ENCODE measurements at regions not wholly inside any gene's neighbourhood (a gene's known extent, or its start where the extent isn't known, plus 50 kb on each side); places are given as distances from the start of the nearest gene placed in this dataset.

DNA sequence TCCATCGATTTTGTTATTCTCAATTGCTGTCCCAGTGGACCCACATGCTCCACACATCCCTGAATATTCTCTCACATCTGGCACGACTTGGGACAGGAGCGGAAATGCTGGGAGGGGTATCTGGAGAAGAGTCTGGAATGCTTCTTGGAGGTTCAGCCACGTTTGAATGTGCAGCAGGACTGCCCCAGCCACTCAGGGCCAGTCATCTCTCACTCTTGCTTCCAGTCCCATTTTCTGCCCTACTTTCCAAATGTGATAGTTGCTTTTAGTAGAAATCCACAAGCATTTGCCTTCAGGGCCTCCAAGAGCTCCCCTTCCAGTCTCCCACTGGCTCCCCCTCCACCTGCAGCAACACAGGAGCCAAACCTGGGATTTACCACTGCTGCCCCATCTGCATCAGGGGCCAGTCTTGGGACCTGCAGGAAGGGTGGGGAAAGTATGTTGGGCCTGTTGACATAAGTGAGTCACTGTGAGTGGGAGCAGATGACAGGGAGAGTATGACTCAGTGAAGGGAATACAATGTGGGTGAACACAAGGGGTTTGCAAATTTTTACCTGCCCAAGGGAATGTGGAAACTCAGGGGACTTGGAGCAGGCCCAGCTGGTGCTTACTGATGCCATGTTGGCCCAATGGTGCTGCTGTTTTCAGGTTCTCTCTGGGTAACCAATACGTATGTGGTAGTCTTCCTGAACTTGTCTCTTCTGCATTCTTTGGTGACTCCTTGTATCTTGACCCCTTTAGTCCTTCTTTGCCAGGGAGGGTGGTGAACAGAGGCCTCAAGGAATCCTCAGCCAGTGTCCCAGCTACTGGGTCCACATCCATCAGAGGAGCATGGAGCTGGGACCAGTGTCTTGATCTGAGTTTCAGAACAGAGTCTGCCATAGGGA, 78.8 kb upstream of the CRHR1 start:
- FAIRE-seq (peak; percentile 73), DNase-seq (ENCODE audit: insufficient read length, low spot score) (peak; percentile 61)

DNA sequence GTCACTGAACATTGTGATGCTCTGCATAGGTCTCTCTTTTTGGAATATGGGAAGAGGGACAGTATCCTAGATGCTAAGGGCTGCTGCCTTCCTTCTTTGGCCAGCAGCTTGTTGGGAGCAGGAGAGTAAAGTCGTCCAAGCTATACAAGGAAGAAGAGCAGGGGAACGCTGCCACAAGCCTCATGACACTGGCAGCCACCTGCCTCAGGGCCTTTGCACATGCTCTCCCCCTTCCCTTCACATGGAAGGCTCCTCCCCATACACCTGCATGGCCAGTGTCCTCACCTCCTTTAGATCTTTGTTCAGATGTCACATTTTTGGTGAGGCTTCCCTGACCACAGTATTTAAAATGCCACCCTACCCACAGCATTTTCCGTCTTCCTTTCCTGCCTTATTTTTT, 78.1 kb upstream of the CRHR1 start:
- DNase-seq (ENCODE audit: insufficient read length, low spot score) (no peak), FAIRE-seq (no peak)

DNA sequence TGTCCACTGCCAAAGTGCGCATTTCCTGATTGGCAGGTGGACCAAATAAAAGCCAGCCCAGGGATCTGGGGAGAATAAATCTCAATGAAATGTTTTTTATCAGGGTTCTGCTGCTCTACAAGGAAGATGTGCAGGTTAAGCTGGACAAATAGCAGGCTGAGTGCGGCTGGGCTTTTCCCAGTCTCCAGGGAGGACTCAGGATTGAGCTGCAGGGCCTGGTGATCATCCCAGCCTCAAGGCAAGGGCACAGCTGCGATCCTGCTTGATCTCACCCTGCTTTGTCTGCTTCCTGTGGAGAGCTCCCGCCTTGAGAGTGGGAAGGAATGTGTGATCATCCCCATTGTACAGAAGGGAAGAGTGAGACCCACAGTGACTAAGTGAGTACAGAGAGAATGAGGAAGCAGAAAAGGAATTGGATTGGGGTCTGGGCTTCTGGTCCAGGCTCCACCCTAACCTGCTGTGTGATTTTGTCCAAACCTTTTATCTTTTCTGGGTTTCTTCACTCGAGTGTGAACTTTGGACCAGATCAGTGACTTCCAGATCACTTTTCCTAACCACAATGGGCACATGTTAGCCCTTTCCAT, 75.3 kb upstream of the CRHR1 start:
- FAIRE-seq (no peak), DNase-seq (ENCODE audit: insufficient read length, low spot score) (no peak)

DNA sequence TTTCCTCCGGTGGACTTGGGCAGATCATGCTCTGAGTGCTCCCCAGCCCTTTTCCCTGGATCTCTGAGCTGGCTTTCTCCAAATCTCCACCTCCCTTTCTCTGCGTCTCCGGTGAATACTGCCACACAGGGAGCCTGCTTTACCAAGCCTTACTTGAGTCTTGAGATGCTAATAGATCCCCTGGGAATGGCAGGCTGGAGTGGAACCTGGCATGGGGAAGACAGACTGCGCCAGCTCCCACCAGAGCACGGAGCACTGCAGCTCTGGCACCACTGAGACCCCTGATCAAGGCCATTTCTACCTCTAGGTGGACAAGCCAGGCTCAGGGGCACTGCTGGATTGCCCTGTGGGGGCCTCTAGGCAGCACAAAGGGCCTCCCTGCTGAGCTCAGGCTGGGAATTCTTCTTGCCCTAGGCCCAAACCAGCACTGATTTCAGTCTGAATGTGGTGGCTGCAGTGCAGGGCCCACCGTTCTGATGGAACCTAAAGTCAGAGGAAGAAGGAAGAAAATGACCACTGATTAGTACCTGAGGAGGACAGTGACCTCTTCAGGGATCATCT, 74.3 kb upstream of the CRHR1 start:
- DNase-seq (ENCODE audit: insufficient read length, low spot score) (no peak), FAIRE-seq (no peak)

DNA sequence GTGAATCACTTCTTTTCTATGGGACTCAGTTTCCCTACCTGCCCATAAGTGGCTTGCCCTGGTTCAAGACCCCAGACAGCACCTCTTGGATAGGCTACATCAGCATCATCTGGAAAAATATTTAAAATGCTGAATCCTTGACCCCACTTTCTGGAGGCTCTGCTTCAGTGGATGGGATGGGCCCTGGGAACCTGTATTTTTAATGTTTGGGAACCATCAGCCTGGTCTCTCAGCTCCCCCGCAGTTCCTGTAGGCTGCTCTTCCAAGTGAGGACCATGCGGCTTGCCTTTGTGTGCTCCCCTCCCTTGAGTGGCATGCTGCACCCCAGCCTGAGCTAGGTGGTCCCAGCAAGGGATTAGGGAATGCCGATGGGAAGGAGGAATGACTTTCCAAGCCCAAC, 68.3 kb upstream of the CRHR1 start:
- FAIRE-seq (no peak), DNase-seq (ENCODE audit: insufficient read length, low spot score) (no peak)

DNA sequence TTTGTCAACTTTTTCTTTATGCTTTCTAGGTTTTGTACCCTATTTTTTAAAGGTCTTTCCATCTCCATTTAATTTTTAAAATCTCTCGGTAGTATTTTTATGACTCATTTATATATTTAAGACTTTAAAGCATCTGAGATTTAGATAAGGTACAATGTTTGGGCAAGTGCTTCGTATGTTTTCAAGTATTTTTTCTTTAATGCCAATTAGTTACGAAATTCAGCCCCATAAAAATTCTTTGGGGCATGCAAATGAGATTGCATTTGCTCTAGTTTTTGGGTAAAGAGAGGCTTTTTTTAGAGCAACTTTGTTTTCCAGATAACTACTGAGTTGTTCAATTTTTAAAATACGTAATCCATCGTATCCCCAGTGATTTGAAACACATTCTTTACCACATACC, 65.3 kb upstream of the CRHR1 start:
- DNase-seq (ENCODE audit: insufficient read length, low spot score) (no peak), FAIRE-seq (no peak)

DNA sequence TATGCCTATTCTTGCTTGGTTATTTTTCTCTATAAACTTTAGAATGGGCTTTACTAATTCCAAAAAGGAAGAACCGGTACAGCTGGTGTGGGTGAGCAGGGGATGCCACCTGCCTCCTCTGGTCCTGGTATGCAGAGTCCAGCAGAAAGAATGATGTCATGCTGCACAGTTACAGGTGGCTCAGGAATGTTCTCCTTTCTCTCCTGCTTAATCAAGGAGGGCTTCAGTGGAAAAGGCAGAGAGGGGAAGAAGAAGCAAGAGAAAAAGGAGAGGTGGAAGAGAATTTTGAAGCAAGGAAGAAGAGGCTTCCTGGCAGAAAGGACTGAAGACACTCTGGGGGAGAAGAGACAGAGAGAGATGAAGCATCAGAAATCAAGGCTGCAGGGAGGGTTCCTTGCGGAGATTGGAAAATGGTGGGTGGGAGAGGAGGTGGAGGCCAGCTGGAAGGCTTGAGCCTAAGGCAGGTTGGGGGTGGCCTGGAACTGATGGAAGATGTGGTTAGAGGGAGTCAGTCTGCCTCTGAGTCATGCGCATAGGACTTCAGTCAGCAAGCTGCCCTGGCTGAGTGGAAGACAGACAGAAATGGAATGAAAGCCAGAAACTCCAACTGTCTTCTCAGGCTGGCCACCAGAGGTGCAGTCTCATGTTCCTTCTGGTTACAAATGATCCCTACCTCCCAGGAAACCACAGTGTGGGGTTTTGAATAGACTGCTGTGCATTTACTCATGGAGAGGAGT, 64.6 kb upstream of the CRHR1 start:
- DNase-seq (ENCODE audit: insufficient read length, low spot score) = peak; percentile 91
- FAIRE-seq = peak; percentile 98

DNA sequence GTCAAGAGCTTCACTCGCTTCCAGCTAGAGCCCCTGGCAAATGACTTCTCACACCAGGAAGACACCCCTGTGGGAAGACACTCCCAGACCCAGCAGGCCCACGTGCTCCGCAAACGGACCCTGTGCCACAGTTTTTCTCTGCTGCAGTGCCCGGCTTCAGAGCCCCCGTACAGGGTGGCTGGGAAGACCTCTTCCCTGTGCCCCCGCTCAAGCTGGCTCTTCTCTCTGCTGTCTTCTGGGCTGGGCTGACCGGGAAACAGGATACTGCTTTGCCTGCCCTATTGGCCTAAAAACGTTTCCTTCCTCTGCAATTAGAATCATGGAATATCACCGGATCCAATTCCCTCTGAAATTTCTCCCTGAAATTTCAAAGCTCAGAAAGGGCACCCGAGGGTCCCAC, 63.7 kb upstream of the CRHR1 start:
- FAIRE-seq (no peak), DNase-seq (ENCODE audit: insufficient read length, low spot score) (no peak)

DNA sequence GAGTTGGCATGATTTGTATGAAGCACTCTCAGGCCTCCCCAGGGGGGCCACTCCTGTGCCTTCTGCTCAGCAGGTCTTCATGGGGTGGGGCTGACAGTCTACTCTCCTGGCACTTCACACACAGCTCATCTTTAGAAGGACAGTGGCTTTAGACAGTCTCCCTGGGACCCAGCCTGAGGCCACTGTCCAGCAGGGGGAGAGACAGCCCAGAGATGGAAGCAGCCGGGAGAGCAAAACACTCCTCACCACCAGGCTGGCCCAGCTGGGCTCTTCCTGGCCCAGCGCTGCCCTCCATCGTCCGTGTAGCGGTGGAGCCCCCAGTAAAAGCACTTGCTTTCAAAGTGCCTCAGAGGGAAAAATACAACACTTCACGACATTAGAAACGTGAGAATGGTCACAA, 62.0 kb upstream of the CRHR1 start:
- peak; percentile 80 for DNase-seq (ENCODE audit: insufficient read length, low spot score)

DNA sequence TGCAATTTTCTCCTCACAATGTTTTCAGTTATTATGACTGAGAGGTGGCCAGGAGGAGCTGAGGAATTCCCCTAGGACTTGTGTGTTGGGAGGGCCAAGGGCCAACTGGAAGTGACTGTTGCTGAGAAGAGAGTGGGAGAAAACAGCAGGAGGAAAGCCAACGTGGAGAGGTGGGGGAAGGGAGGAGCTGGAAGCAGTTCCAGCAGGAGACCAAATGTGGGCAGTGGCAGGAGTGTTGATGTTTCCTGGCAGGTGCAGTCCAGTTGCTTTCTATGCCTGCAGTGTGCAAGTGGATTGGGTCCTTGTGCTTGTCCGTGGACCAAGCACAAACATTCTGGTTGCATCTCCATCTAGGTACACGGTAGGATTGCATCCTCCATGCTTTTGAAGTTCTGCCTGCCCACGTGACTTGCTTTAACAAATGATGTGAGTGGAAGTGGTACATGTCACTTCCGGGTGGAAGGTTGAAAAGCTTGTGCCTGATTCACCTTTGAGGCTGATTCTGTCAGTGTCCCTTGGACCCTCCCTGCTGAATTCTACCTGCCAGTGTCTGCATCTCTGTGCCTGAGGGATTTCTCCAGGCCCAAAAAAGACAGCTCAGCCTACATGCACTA, 54.7 kb upstream of the CRHR1 start:
- DNase-seq (ENCODE audit: insufficient read length, low spot score) = no peak
- peak; percentile 31 for FAIRE-seq

More for the DNA sequence above, 62.0 kb upstream of the CRHR1 start:
- peak; percentile 36 for FAIRE-seq

DNA sequence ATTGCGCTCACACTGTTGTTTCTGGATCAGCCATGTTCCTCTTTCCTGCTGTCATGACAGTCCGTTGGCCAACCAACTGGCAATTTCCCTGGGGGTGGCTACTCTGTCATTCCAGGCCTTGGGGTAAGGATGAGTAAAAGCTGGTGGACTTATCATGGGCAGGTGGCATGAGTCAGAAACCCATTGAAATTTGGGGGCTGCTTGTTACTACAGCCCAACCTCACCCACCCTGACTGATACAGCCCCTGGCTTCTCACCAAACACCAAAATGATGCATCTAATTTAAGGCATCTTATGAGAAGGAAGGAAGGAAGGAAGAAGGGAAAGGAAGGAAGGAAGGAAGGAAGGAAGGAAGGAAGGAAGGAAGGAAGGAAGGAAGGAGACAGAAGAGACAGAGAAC, 53.9 kb upstream of the CRHR1 start:
- no peak for DNase-seq (ENCODE audit: insufficient read length, low spot score)
- FAIRE-seq = no peak

DNA sequence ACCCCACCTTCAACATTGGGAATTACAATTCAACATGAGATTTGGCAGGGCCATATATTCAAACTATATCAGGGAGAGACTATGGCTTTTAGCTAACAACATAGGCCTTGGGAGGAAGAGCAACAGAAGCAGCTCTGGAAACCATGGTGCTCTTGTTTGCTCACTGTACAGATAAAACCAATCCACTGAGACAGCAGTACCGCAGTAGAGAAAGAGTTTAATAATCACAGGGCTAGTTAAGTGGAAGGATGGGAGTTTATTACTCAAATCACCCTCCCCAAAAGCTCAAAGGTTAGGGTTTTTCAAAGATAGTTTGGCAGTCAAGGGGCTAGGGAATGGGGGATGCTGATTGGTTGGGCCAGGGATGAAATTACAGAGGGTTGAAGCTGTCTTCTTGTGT, 52.7 kb upstream of the CRHR1 start:
- FAIRE-seq (no peak), DNase-seq (ENCODE audit: insufficient read length, low spot score) (no peak)

DNA sequence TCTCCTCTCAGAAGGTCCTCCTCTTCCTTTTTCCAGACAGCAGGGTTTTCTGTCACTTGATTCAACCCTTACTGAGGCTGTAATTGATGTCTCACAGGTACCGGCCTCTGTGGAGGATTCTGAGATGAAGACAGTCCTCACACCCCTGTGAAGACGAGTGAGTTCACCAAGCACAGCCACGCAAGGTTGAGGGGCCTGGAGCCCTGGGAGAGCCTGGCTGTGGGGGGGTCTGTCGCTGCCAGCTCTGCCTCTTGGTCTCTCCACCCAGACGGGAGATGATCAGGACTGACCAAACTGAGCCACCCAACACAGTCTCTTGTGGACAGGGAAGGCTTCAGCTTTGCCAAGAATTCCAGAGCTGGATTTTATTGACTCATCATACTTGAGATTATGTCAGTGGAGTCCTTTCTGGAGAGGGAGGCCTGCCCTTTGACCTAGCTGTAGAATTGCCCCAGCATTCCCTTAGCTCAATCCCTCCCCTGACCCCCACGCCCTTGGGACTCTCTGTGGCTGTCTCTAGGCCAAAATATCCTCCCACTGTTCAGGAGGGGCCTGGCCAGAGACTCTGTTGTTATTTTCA, 51.1 kb upstream of the CRHR1 start:
- FAIRE-seq (no peak), DNase-seq (ENCODE audit: insufficient read length, low spot score) (no peak)

DNA sequence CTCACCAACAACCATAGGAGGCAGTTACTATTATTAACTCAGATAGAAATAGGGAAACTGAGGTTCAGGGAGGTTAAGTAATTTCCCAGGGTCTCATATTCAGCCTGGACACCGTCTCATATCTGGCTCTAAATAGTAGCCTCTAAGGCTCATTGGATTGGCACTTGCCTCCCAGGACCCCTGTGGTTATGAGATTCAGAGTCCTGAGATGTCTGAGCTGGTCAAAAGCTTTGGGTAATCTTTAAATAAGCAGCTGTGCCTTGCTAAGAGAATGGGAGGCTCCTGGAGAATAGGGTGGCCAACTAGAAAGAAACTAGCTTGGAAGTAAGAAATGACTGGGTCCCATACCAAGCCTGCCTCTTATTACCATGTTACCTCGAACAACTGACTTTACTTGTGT, 50.3 kb upstream of the CRHR1 start:
- FAIRE-seq = no peak
- DNase-seq (ENCODE audit: insufficient read length, low spot score) = no peak
